ENCODE measurements at regions not wholly inside any gene's neighbourhood (a gene's known extent, or its start where the extent isn't known, plus 50 kb on each side); places are given as distances from the start of the nearest gene placed in this dataset.

GRCh38 chr10:52571018-52571417 is 201.6 kb downstream of the MBL2 start:
- no peak for DNase-seq (ENCODE audit: low read depth, low spot score)
- H3K9ac ChIP-seq (replicated peaks; ENCODE audit: extremely low read depth, insufficient read depth, low read length) = no peak overlapping the region
- POLR2A ChIA-PET = interaction anchor here (0.6 kb wide), 1 partner anchor 77 kb away, joined by 4 read pairs; no protein-coding TSS in a partner anchor

More at GRCh38 chr10:52571018-52571417, 201.6 kb downstream of the MBL2 start:
- no peaks in the 10 kb centered on the region for H3K9me3 ChIP-seq (replicated peaks; ENCODE audit: control insufficient read depth, insufficient read depth, low read length)
- no peak for TF ChIP-seq POLR2A (IDR thresholded peaks at IDR 0.05; ENCODE audit: low read depth, low read length)
- TF ChIP-seq, protein P1, sequence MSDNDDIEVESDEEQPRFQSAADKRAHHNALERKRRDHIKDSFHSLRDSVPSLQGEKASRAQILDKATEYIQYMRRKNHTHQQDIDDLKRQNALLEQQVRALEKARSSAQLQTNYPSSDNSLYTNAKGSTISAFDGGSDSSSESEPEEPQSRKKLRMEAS (IDR thresholded peaks at IDR 0.05; ENCODE audit: insufficient read depth, insufficient read length) = no peak
- TF ChIP-seq POLR2AphosphoS5 (IDR thresholded peaks at IDR 0.05; ENCODE audit: insufficient read depth, low read depth, low read length) = no peak
- TF ChIP-seq GATA2 (IDR thresholded peaks at IDR 0.05; ENCODE audit: insufficient read depth, insufficient read length, low read depth, low read length) = no peak
- no peak for TF ChIP-seq EZH2 (IDR thresholded peaks at IDR 0.05; ENCODE audit: borderline replicate concordance, low read depth, low read length, severe bottlenecking)
- no peak for TF ChIP-seq FOS (IDR thresholded peaks at IDR 0.05; ENCODE audit: borderline replicate concordance, insufficient read depth, low read length)
- TF ChIP-seq JUN (IDR thresholded peaks at IDR 0.05; ENCODE audit: borderline replicate concordance, insufficient read depth, insufficient read length, low read depth) = no peak
- TF ChIP-seq, protein P2, sequence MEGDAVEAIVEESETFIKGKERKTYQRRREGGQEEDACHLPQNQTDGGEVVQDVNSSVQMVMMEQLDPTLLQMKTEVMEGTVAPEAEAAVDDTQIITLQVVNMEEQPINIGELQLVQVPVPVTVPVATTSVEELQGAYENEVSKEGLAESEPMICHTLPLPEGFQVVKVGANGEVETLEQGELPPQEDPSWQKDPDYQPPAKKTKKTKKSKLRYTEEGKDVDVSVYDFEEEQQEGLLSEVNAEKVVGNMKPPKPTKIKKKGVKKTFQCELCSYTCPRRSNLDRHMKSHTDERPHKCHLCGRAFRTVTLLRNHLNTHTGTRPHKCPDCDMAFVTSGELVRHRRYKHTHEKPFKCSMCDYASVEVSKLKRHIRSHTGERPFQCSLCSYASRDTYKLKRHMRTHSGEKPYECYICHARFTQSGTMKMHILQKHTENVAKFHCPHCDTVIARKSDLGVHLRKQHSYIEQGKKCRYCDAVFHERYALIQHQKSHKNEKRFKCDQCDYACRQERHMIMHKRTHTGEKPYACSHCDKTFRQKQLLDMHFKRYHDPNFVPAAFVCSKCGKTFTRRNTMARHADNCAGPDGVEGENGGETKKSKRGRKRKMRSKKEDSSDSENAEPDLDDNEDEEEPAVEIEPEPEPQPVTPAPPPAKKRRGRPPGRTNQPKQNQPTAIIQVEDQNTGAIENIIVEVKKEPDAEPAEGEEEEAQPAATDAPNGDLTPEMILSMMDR (IDR thresholded peaks at IDR 0.05; ENCODE audit: extremely low read depth in 1 of 2, insufficient read depth in 1 of 2, low read depth in 1 of 2, low read length in 2 of 2) = no peak
- TF ChIP-seq MYC (IDR thresholded peaks at IDR 0.05; ENCODE audit: low read depth, low read length) = no peak
- H3K4me1 ChIP-seq (ENCODE audit: control insufficient read depth, extremely low read depth, insufficient read depth, low read length) = peaks cover 26% of the 10 kb centered on the region
- H4K20me1 ChIP-seq (replicated peaks; ENCODE audit: control insufficient read depth, extremely low read depth, insufficient read depth, low read length) = no peaks in the 10 kb centered on the region
- no peak overlapping the region for H3K4me2 ChIP-seq (ENCODE audit: insufficient read depth, low read length)
- H3K9me1 ChIP-seq (replicated peaks; ENCODE audit: control insufficient read depth, extremely low read depth, insufficient read depth, low read length) = no peaks in the 10 kb centered on the region
- BruUV-seq (replicated peaks) = no TSS peak
- H2AFZ ChIP-seq (ENCODE audit: low read depth, low read length) = no peak overlapping the region
- dilution Hi-C loops (cut with MboI; ENCODE audit: extremely low pct_ligation_motif_present, low sequenced_read_pairs) = no loop called here
- H3K27me3 ChIP-seq (ENCODE audit: control insufficient read depth in 2 of 2, insufficient read depth in 2 of 2, low read length in 2 of 2) = no peaks in the 10 kb centered on the region
- H3K79me2 ChIP-seq (ENCODE audit: control insufficient read depth, insufficient read depth, low read length) = no peaks in the 10 kb centered on the region
- no peak for FAIRE-seq
- no peaks in the 10 kb centered on the region for H3K36me3 ChIP-seq (ENCODE audit: control insufficient read depth in 2 of 2, extremely low read depth in 1 of 2, insufficient read depth in 2 of 2, low read length in 2 of 2)
- CTCF ChIA-PET = interaction anchor here (1.2 to 2.8 kb wide), 5 partner anchors 23 to 263 kb away, joined by 3 to 28 read pairs (median 5); partner anchors contain the start of gene DKK1
- no peak overlapping the region for H3K4me3 ChIP-seq (replicated peaks in 1 of 3; ENCODE audit: insufficient read depth in 1 of 3, low read depth in 1 of 3, low read length in 3 of 3)
- H3K27ac ChIP-seq (ENCODE audit: insufficient read depth, low read depth, low read length) = no peak overlapping the region
- intact Hi-C loops (cut with micrococcal nuclease) = no loop called here
